Left ventricle myocardium inferior (tissue), 1 donor: ENCODE measurements at regions not wholly inside any gene's neighbourhood (a gene's known extent, or its start where the extent isn't known, plus 50 kb on each side); places are given as distances from the start of the nearest gene placed in this dataset.

Source experiments
- DNase-seq: peaks from one replicate; pipeline ENCODE4 v3.0.0-alpha.2; 2020
- H3K27ac ChIP-seq: fragments of 200-600 bp; replicated peaks from 2 replicates; pipeline ENCODE4 v1.8.0; 2021
- H3K27me3 ChIP-seq: fragments of 200-600 bp; 2 replicates; pipeline ENCODE4 v1.8.0; 2021; ENCODE audit warnings: low read depth
- H3K36me3 ChIP-seq: fragments of 200-600 bp; 2 replicates; pipeline ENCODE4 v1.8.0; 2021
- H3K4me1 ChIP-seq: fragments of 200-600 bp; 2 replicates; pipeline ENCODE4 v1.8.0; 2021
- H3K4me3 ChIP-seq: fragments of 200-600 bp; 2 replicates; pipeline ENCODE4 v1.8.0; 2021; ENCODE audit warnings: mild to moderate bottlenecking, moderate library complexity
- H3K9me3 ChIP-seq: fragments of 200-600 bp; replicated peaks from 2 replicates; pipeline ENCODE4 v1.8.0; 2021
- CTCF ChIP-seq: fragments of 200-600 bp; IDR thresholded peaks from 2 replicates; pipeline ENCODE4 v1.8.0; 2021; ENCODE audit warnings: antibody characterized with exemption, mild to moderate bottlenecking, borderline replicate concordance
- intact Hi-C: fragments of 100-400 bp; cut with micrococcal nuclease; formaldehyde crosslinking; loops from one replicate; pipeline ENCODE4 v1.11.0; 2022
- donor health status: DM: no; HTN: yes; CAD: no; lungs with severe emphysema.

- no peaks in the 10 kb centered on the region for H3K9me3 ChIP-seq
- no peak overlapping the region for H3K4me3 ChIP-seq
- no peaks in the 10 kb centered on the region for H3K4me1 ChIP-seq
- H3K27ac ChIP-seq = no peak overlapping the region
- no peak for TF ChIP-seq CTCF
- no peak for DNase-seq
- no peaks in the 10 kb centered on the region for H3K27me3 ChIP-seq
- intact Hi-C loops = no loop called here
- H3K36me3 ChIP-seq = no peaks in the 10 kb centered on the region
Observed at GRCh38 chr13:62019858-62020257, 604.2 kb upstream of the PCDH20 start.

GRCh38 chr13:62014299-62014698 lies 598.6 kb upstream of the PCDH20 start:
- no peak overlapping the region for H3K27ac ChIP-seq
- DNase-seq = no peak
- no peaks in the 10 kb centered on the region for H3K4me1 ChIP-seq
- intact Hi-C loops = no loop called here
- no peaks in the 10 kb centered on the region for H3K9me3 ChIP-seq
- no peaks in the 10 kb centered on the region for H3K27me3 ChIP-seq
- no peaks in the 10 kb centered on the region for H3K36me3 ChIP-seq
- H3K4me3 ChIP-seq = no peak overlapping the region
- TF ChIP-seq CTCF = peak; percentile 13

GRCh38 chr13:62003452-62003851 lies 587.8 kb upstream of the PCDH20 start:
- Histone ChIP-seq H3K36me3 (no peaks in the 10 kb centered on the region), H3K27ac (no peak overlapping the region), H3K27me3 (no peaks in the 10 kb centered on the region), H3K4me1 (no peaks in the 10 kb centered on the region), H3K4me3 (no peak overlapping the region), H3K9me3 (no peaks in the 10 kb centered on the region)
- DNase-seq = no peak
- no peak for TF ChIP-seq CTCF
- intact Hi-C loops = no loop called here

- no peak for DNase-seq
- Histone ChIP-seq H3K27me3 (no peaks in the 10 kb centered on the region), H3K36me3 (no peaks in the 10 kb centered on the region), H3K4me3 (no peak overlapping the region), H3K27ac (no peak overlapping the region), H3K9me3 (peaks cover 7% of the 10 kb centered on the region), H3K4me1 (no peaks in the 10 kb centered on the region)
- intact Hi-C loops = no loop called here
- no peak for TF ChIP-seq CTCF
Observed at GRCh38 chr13:61994174-61994573, 578.5 kb upstream of the PCDH20 start.

GRCh38 chr13:61989978-61990377 lies 574.3 kb upstream of the PCDH20 start:
- H3K9me3 ChIP-seq = peaks cover 7% of the 10 kb centered on the region
- no peaks in the 10 kb centered on the region for H3K27me3 ChIP-seq
- no peak for DNase-seq
- no peak overlapping the region for H3K4me3 ChIP-seq
- TF ChIP-seq CTCF = no peak
- H3K36me3 ChIP-seq = no peaks in the 10 kb centered on the region
- H3K4me1 ChIP-seq = no peaks in the 10 kb centered on the region
- intact Hi-C loops = no loop called here
- no peak overlapping the region for H3K27ac ChIP-seq

- no peak overlapping the region for H3K27ac ChIP-seq
- no peaks in the 10 kb centered on the region for H3K36me3 ChIP-seq
- no peaks in the 10 kb centered on the region for H3K4me1 ChIP-seq
- no peak for DNase-seq
- intact Hi-C loops = no loop called here
- no peak overlapping the region for H3K4me3 ChIP-seq
- no peaks in the 10 kb centered on the region for H3K27me3 ChIP-seq
- peaks cover 4% of the 10 kb centered on the region for H3K9me3 ChIP-seq
- TF ChIP-seq CTCF = no peak
Observed at GRCh38 chr13:61988810-61989209, 573.2 kb upstream of the PCDH20 start.
